B cell (primary cell): ENCODE measurements at regions not wholly inside any gene's neighbourhood (a gene's known extent, or its start where the extent isn't known, plus 50 kb on each side); places are given as distances from the start of the nearest gene placed in this dataset.

Experiments used
- EZH2 ChIP-seq: IDR thresholded peaks from 2 replicates; pipeline ENCODE4 v1.6.1; 2012; ENCODE audit warnings: borderline replicate concordance, low read depth, mild to moderate bottlenecking, moderate library complexity, low read length; ENCODE audit not compliant: insufficient read depth, poor library complexity, severe bottlenecking
- TF ChIP-seq, protein P1 (sequence below): fragments of 200-600 bp; IDR thresholded peaks from one replicate; pipeline ENCODE4 v1.8.0; 2022; ENCODE audit warnings: antibody characterized with exemption, mild to moderate bottlenecking

GRCh38 chr3:31125413-31126020 lies 231.1 kb upstream of the GADL1 start:
- TF ChIP-seq, protein P1, sequence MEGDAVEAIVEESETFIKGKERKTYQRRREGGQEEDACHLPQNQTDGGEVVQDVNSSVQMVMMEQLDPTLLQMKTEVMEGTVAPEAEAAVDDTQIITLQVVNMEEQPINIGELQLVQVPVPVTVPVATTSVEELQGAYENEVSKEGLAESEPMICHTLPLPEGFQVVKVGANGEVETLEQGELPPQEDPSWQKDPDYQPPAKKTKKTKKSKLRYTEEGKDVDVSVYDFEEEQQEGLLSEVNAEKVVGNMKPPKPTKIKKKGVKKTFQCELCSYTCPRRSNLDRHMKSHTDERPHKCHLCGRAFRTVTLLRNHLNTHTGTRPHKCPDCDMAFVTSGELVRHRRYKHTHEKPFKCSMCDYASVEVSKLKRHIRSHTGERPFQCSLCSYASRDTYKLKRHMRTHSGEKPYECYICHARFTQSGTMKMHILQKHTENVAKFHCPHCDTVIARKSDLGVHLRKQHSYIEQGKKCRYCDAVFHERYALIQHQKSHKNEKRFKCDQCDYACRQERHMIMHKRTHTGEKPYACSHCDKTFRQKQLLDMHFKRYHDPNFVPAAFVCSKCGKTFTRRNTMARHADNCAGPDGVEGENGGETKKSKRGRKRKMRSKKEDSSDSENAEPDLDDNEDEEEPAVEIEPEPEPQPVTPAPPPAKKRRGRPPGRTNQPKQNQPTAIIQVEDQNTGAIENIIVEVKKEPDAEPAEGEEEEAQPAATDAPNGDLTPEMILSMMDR, result no peak
- TF ChIP-seq EZH2, result no peak
